Spleen (tissue), 7 donors: ENCODE measurements at regions not wholly inside any gene's neighbourhood (a gene's known extent, or its start where the extent isn't known, plus 50 kb on each side); places are given as distances from the start of the nearest gene placed in this dataset.

Experiments used
- CTCF ChIP-seq, 11 experiments: fragments of 200-600 bp in 7 of 11; fragments of 450-650 bp in 4 of 11; sonication (generic) in 4 of 11; IDR thresholded peaks in 8 of 11; conservative IDR thresholded peaks in 3 of 11; 1 replicate in 7 of 11; 2 replicates in 4 of 11; pipeline versions ENCODE4 v1.4.0 to v1.8.0; 2016 to 2021; ENCODE audit warnings: antibody characterized with exemption in 11 of 11, inconsistent platforms in 4 of 11, mild to moderate bottlenecking in 1 of 11
- POLR2A ChIP-seq, 3 donors: fragments of 450-650 bp; IDR thresholded peaks; one replicate each; pipeline ENCODE4 v1.5.1; 2017; ENCODE audit warnings: antibody characterized with exemption in 3 of 3, mild to moderate bottlenecking in 1 of 3
- POLR2AphosphoS5 ChIP-seq, 3 donors: sonication (generic); formaldehyde crosslinking; IDR thresholded peaks; one replicate each; pipeline ENCODE4 v1.5.1; 2017; ENCODE audit warnings: antibody characterized with exemption in 3 of 3
- donor health status: DM: no; HTN: no; CAD: no; lungs with moderate emphysema.
- donor health status: DM: no; HTN: no; CAD: no.
- donor health status: DM: no; HTN: no; CAD: no.

DNA sequence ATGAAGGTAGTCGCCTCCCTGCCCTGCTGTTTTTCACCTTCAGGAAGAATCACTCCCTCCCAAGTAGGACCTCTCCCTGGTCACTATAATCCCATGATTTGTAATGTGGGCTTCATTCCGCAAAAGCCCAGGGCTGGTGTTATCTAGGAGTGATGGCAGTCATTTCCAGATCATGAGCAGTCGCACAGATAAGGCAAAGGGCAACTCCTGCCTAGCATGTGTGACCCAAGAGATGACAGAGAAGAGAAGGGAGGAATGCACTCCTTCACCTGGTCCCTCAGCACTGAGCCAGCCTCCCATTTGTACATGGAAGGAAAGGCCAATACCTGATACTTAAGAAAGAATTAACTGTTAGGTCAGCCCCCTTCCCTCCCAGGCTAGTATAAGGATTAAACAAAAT, 102.9 kb downstream of the RPL27A start:
- TF ChIP-seq CTCF (IDR thresholded peaks at IDR 0.05 in 8 of 11, conservative IDR thresholded peaks at IDR 0.05 in 3 of 11) (no peak), POLR2A (IDR thresholded peaks at IDR 0.05) (no peak), POLR2AphosphoS5 (IDR thresholded peaks at IDR 0.05) (no peak)
